OCI-LY3 (cell line): ENCODE measurements at regions not wholly inside any gene's neighbourhood (a gene's known extent, or its start where the extent isn't known, plus 50 kb on each side); places are given as distances from the start of the nearest gene placed in this dataset.

ENCODE experiments used
- H2AFZ ChIP-seq: fragments of 200-600, 300-600 bp; shearing (Covaris generic); 2 replicates; pipeline ENCODE4 v1.6.0; 2014; ENCODE audit warnings: antibody characterized with exemption, low read depth, low read length
- H3K27ac ChIP-seq: fragments of 200-600, 300-600 bp; sonication (generic); 2 replicates; pipeline ENCODE4 v1.5.1; 2014; ENCODE audit warnings: mild to moderate bottlenecking, low read length, moderate library complexity, mixed read lengths
- H3K27me3 ChIP-seq: fragments of 200-600, 300-600 bp; sonication (generic); 2 replicates; pipeline ENCODE4 v1.6.1; 2014; ENCODE audit warnings: low read depth, low read length, mixed read lengths
- H3K36me3 ChIP-seq: fragments of 200-600, 300-600 bp; sonication (generic); replicated peaks from 2 replicates; pipeline ENCODE3; 2014; ENCODE audit warnings: low read depth, low read length, mixed read lengths
- H3K4me1 ChIP-seq: fragments of 300-600, 200-600 bp; sonication (generic); 2 replicates; pipeline ENCODE4 v1.6.1; 2014; ENCODE audit warnings: low read length, mixed read lengths
- H3K4me2 ChIP-seq: fragments of 200-600, 300-600 bp; sonication (generic); 2 replicates; pipeline ENCODE4 v1.6.1; 2014; ENCODE audit warnings: low read length, mixed read lengths
- H3K4me3 ChIP-seq: fragments of 300-600, 200-600 bp; sonication (generic); 2 replicates; pipeline ENCODE4 v1.5.1; 2014; ENCODE audit warnings: antibody characterized with exemption, mild to moderate bottlenecking, low read length, moderate library complexity
- H3K79me2 ChIP-seq: fragments of 300-600, 200-600 bp; shearing (Covaris generic); 2 replicates; pipeline ENCODE4 v1.6.1; 2014; ENCODE audit warnings: mild to moderate bottlenecking, low read length, mixed read lengths
- H3K9ac ChIP-seq: fragments of 300-600, 200-600 bp; shearing (Covaris generic); 2 replicates; pipeline ENCODE4 v1.6.0; 2014; ENCODE audit warnings: mild to moderate bottlenecking, low read length, moderate library complexity
- H3K9me3 ChIP-seq: fragments of 200-600, 300-600 bp; shearing (Covaris generic); 2 replicates; pipeline ENCODE4 v1.6.1; 2014; ENCODE audit warnings: low read length, mixed read lengths; ENCODE audit not compliant: insufficient read depth
- H4K20me1 ChIP-seq: fragments of 200-600, 300-600 bp; sonication (generic); 2 replicates; pipeline ENCODE4 v1.6.1; 2016; ENCODE audit warnings: low read length, mixed read lengths; ENCODE audit not compliant: insufficient read depth
- EZH2phosphoT487 ChIP-seq: fragments of 200-600 bp; shearing (Covaris generic); IDR thresholded peaks from 2 replicates; pipeline ENCODE4 v1.6.1; 2018; ENCODE audit warnings: antibody characterized with exemption, mixed run types, low read depth
- TF ChIP-seq, protein P1 (sequence below): fragments of 200-600, 300-600 bp; sonication (generic); IDR thresholded peaks from 2 replicates; pipeline ENCODE4 v1.5.1; 2014; ENCODE audit warnings: antibody characterized with exemption, low read length, low read depth

DNA sequence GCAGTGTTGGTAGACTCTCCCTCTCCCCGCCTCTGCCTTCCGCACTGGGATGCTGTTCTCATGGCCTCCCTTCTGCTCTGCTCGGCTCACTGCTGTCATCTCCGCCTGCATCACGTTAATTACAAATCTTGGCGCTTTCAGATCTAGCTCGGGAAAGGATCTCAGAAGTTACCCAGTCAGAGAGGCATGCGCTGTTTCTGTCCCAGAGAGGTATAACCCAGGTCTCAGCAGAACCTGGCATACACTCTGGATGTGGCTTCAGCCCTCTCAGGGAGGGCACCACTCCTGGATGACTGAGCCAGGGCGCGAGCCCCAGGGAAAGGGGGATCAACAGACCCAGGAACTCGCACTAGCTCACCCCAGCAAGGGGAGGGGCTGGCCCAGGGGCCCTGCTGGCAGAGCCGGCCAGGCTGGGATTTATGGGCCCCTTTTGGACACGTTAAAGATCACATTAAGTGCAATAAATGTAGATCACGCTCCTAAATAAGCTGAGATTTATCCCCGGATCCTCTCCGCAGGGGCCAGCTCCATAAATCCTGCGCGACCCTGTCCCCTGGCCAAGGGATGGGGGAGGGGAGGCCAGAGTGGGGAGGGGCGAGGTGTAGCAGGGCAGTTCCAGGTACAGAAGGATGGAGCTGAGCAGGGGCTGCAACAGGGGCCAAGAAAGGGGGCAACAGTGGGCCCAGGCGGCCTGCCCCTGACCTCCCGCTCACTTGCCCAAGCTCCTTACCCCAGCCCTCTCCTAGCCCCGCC, 101.3 kb upstream of the ZBTB40 start:
- no peaks in the 10 kb centered on the region; the same call in 1 of the 2 replicates for H3K27me3 ChIP-seq
- no peak overlapping the region for H3K4me3 ChIP-seq
- no peak overlapping the region for H3K4me2 ChIP-seq

DNA sequence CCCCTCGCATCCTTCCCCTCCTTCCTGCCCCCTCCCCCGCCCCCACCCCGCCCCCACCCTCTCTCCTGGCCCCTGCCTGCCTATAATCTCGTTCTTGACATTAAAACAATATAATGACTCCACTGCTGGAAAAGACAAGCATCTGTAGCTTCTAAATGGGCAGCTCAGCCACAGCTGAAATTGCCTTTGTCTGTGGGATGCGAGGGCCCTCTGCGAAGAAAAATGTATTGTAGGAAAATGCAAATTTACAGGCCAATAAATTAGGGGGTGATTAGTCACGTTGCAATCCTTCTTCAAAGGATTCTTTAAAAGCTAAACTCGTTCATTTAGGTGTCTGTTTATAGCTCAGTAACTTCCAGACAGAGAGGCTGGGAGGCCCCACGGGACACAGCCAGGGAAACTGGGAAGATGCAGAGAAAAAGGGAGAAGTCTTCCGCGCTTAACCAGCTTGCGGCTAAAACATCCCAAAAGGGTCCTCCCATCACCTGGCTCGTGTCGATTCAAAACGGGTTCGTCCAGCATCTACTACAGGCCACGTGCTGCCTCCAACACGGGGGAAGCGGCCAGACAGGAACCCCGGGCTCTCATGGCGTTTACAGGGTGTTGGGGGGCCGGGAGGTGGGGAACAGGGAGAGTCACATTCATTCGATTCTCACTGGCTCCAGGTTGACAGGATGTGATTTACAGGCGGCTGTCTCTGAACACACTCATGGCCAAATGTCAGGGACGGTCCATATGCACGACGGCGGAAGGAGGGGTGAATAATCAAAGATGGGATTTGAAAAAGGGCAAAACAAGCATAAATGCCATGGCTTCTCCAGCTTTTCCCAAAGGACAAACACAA, 100.5 kb upstream of the ZBTB40 start:
- Histone ChIP-seq H3K36me3 (no peaks in the 10 kb centered on the region), H3K27me3 (no peaks in the 10 kb centered on the region; the same call in 1 of the 2 replicates), H3K27ac (no peak overlapping the region), H3K4me2 (no peak overlapping the region), H3K79me2 (no peaks in the 10 kb centered on the region), H3K9ac (no peak overlapping the region), H3K4me1 (no peaks in the 10 kb centered on the region), H2AFZ (no peak overlapping the region), H3K4me3 (no peak overlapping the region), H3K9me3 (no peaks in the 10 kb centered on the region), H4K20me1 (no peaks in the 10 kb centered on the region)
- TF ChIP-seq, protein P1, sequence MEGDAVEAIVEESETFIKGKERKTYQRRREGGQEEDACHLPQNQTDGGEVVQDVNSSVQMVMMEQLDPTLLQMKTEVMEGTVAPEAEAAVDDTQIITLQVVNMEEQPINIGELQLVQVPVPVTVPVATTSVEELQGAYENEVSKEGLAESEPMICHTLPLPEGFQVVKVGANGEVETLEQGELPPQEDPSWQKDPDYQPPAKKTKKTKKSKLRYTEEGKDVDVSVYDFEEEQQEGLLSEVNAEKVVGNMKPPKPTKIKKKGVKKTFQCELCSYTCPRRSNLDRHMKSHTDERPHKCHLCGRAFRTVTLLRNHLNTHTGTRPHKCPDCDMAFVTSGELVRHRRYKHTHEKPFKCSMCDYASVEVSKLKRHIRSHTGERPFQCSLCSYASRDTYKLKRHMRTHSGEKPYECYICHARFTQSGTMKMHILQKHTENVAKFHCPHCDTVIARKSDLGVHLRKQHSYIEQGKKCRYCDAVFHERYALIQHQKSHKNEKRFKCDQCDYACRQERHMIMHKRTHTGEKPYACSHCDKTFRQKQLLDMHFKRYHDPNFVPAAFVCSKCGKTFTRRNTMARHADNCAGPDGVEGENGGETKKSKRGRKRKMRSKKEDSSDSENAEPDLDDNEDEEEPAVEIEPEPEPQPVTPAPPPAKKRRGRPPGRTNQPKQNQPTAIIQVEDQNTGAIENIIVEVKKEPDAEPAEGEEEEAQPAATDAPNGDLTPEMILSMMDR: no peak

More for the DNA sequence above, 101.3 kb upstream of the ZBTB40 start:
- no peak overlapping the region for H2AFZ ChIP-seq
- TF ChIP-seq EZH2phosphoT487: no peak
- TF ChIP-seq, protein P1: no peak
- H4K20me1 ChIP-seq: no peaks in the 10 kb centered on the region
- no peaks in the 10 kb centered on the region for H3K36me3 ChIP-seq
- H3K79me2 ChIP-seq: no peaks in the 10 kb centered on the region
- H3K4me1 ChIP-seq: no peaks in the 10 kb centered on the region
- no peak overlapping the region for H3K9ac ChIP-seq
- H3K27ac ChIP-seq: no peak overlapping the region
- H3K9me3 ChIP-seq: no peaks in the 10 kb centered on the region

DNA sequence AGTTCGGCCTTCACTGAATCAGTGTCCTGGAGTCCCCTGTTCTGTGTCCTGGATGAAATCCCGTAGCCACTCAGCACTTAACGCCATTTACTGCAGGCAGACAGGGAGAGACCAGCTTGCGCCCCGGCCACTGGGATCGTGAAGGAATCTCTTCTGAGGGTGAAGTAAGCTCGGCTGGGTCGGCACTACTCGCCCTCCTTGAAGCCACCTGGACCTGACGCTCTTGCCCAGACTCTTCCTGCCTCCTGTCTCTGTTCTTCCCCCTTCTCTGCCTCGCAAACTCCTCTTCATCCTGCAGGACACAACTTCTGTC, 99.9 kb upstream of the ZBTB40 start:
- Histone ChIP-seq H3K4me3 (no peak overlapping the region), H3K27ac (no peak overlapping the region), H4K20me1 (no peaks in the 10 kb centered on the region), H3K4me2 (no peak overlapping the region), H3K9ac (no peak overlapping the region), H3K9me3 (no peaks in the 10 kb centered on the region), H3K36me3 (no peaks in the 10 kb centered on the region), H3K79me2 (no peaks in the 10 kb centered on the region), H2AFZ (no peak overlapping the region), H3K27me3 (no peaks in the 10 kb centered on the region; the same call in none of the 2 replicates), H3K4me1 (no peaks in the 10 kb centered on the region)
- no peak for TF ChIP-seq EZH2phosphoT487

DNA sequence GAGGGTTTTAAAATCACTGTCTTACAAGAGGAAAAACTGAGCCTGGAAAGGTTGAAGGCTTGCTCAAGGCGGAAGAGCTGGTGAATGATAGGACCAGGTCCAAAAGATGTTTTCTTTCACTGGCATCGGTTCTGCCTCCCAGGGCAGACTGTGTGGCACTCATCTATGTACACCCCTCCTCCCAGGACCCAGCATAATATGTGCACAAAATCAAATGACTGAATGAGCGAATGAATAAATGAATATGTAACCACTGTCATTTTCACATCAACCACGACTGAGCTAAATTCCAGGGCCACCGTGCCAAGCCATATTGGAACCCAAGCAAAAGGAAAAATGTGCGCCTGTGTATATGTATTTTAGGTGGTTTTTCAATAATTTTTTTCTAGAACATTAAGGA, 99.3 kb upstream of the ZBTB40 start:
- Histone ChIP-seq H3K27ac (no peak overlapping the region), H3K79me2 (no peaks in the 10 kb centered on the region), H4K20me1 (no peaks in the 10 kb centered on the region), H3K9me3 (no peaks in the 10 kb centered on the region), H3K4me2 (no peak overlapping the region), H3K9ac (no peak overlapping the region), H3K27me3 (no peaks in the 10 kb centered on the region; the same call in none of the 2 replicates), H2AFZ (no peak overlapping the region), H3K4me1 (no peaks in the 10 kb centered on the region), H3K4me3 (no peak overlapping the region), H3K36me3 (no peaks in the 10 kb centered on the region)
- TF ChIP-seq, protein P1: no peak
- TF ChIP-seq EZH2phosphoT487: no peak
